HAP-1 (cell line): ENCODE measurements at regions not wholly inside any gene's neighbourhood (a gene's known extent, or its start where the extent isn't known, plus 50 kb on each side); places are given as distances from the start of the nearest gene placed in this dataset.

Experiments used
- DNase-seq, 2 experiments: peaks; one replicate each; pipeline ENCODE4 v3.0.0-alpha.2; 2016 to 2020; ENCODE audit warnings: low spot score in 2 of 2
- H3K27me3 ChIP-seq: fragments of 250-450 bp; sonication (Bioruptor Pico); 2 replicates; pipeline ENCODE4 v1.5.1; 2020; ENCODE audit warnings: low read depth, mild to moderate bottlenecking, moderate library complexity
- H3K36me3 ChIP-seq: fragments of 250-450 bp; sonication (Bioruptor Pico); replicated peaks from 2 replicates; pipeline ENCODE4 v1.5.1; 2020; ENCODE audit warnings: mild to moderate bottlenecking
- H3K4me1 ChIP-seq: fragments of 250-450 bp; sonication (Bioruptor Pico); 2 replicates; pipeline ENCODE4 v1.5.1; 2020; ENCODE audit warnings: mild to moderate bottlenecking
- H3K4me3 ChIP-seq: fragments of 250-450 bp; sonication (Bioruptor Pico); 2 replicates; pipeline ENCODE4 v1.5.1; 2020; ENCODE audit warnings: mild to moderate bottlenecking, moderate library complexity
- H3K9me3 ChIP-seq: fragments of 250-450 bp; sonication (Bioruptor Pico); 2 replicates; pipeline ENCODE4 v1.5.1; 2020; ENCODE audit warnings: mild to moderate bottlenecking, moderate library complexity
- in situ Hi-C: fragments of 300-500 bp; cut with MboI; formaldehyde crosslinking; loops from 3 replicates; pipeline ENCODE4 v1.14.3; 2020; ENCODE audit warnings: low sequenced_read_pairs, inconsistent platforms, mixed read lengths

- Histone ChIP-seq H3K27me3 (no peaks in the 10 kb centered on the region), H3K4me1 (no peaks in the 10 kb centered on the region), H3K4me3 (no peak overlapping the region), H3K9me3 (no peaks in the 10 kb centered on the region), H3K36me3 (no peaks in the 10 kb centered on the region)
- DNase-seq: no peak
- in situ Hi-C loops: no loop called here
Observed at GRCh38 chr2:34486965-34487364, 887.9 kb upstream of the FAM98A start.

- H3K27me3 ChIP-seq: no peaks in the 10 kb centered on the region
- no peaks in the 10 kb centered on the region for H3K36me3 ChIP-seq
- H3K9me3 ChIP-seq: no peaks in the 10 kb centered on the region
- no peak for DNase-seq
- H3K4me3 ChIP-seq: no peak overlapping the region
- no peaks in the 10 kb centered on the region for H3K4me1 ChIP-seq
- in situ Hi-C loops: no loop called here
Observed at GRCh38 chr2:34481542-34481941, 882.4 kb upstream of the FAM98A start.

GRCh38 chr2:34480366-34480765 lies 881.3 kb upstream of the FAM98A start:
- no peaks in the 10 kb centered on the region for H3K9me3 ChIP-seq
- no peak overlapping the region for H3K4me3 ChIP-seq
- in situ Hi-C loops: no loop called here
- H3K4me1 ChIP-seq: no peaks in the 10 kb centered on the region
- no peaks in the 10 kb centered on the region for H3K27me3 ChIP-seq
- no peak for DNase-seq
- no peaks in the 10 kb centered on the region for H3K36me3 ChIP-seq

- in situ Hi-C loops: no loop called here
- Histone ChIP-seq H3K9me3 (no peaks in the 10 kb centered on the region), H3K4me1 (no peaks in the 10 kb centered on the region), H3K4me3 (no peak overlapping the region), H3K36me3 (no peaks in the 10 kb centered on the region), H3K27me3 (no peaks in the 10 kb centered on the region)
- DNase-seq: no peak
Observed at GRCh38 chr2:34475156-34475555, 876.1 kb upstream of the FAM98A start.

GRCh38 chr2:34474646-34475045 lies 875.5 kb upstream of the FAM98A start:
- in situ Hi-C loops: no loop called here
- Histone ChIP-seq H3K36me3 (no peaks in the 10 kb centered on the region), H3K9me3 (no peaks in the 10 kb centered on the region), H3K4me1 (no peaks in the 10 kb centered on the region), H3K27me3 (no peaks in the 10 kb centered on the region), H3K4me3 (no peak overlapping the region)
- DNase-seq: no peak

GRCh38 chr2:34447097-34447496 lies 848.0 kb upstream of the FAM98A start:
- Histone ChIP-seq H3K4me1 (no peaks in the 10 kb centered on the region), H3K27me3 (no peaks in the 10 kb centered on the region), H3K4me3 (no peak overlapping the region), H3K9me3 (no peaks in the 10 kb centered on the region), H3K36me3 (no peaks in the 10 kb centered on the region)
- no peak for DNase-seq
- in situ Hi-C loops: no loop called here

- no peaks in the 10 kb centered on the region for H3K4me1 ChIP-seq
- H3K9me3 ChIP-seq: no peaks in the 10 kb centered on the region
- no peaks in the 10 kb centered on the region for H3K36me3 ChIP-seq
- H3K4me3 ChIP-seq: no peak overlapping the region
- no peak for DNase-seq
- in situ Hi-C loops: no loop called here
- H3K27me3 ChIP-seq: no peaks in the 10 kb centered on the region
Observed at GRCh38 chr2:34423301-34423700, 824.2 kb upstream of the FAM98A start.

GRCh38 chr2:34419856-34420255 lies 820.8 kb upstream of the FAM98A start:
- H3K27me3 ChIP-seq: no peaks in the 10 kb centered on the region
- in situ Hi-C loops: no loop called here
- H3K4me1 ChIP-seq: no peaks in the 10 kb centered on the region
- H3K36me3 ChIP-seq: no peaks in the 10 kb centered on the region
- H3K4me3 ChIP-seq: no peak overlapping the region
- H3K9me3 ChIP-seq: no peaks in the 10 kb centered on the region
- DNase-seq: no peak

GRCh38 chr2:34416856-34417255 lies 817.8 kb upstream of the FAM98A start:
- Histone ChIP-seq H3K9me3 (no peaks in the 10 kb centered on the region), H3K4me3 (no peak overlapping the region), H3K27me3 (no peaks in the 10 kb centered on the region), H3K36me3 (no peaks in the 10 kb centered on the region), H3K4me1 (no peaks in the 10 kb centered on the region)
- DNase-seq: no peak
- in situ Hi-C loops: no loop called here

- no peaks in the 10 kb centered on the region for H3K36me3 ChIP-seq
- H3K9me3 ChIP-seq: no peaks in the 10 kb centered on the region
- DNase-seq: no peak
- in situ Hi-C loops: no loop called here
- no peaks in the 10 kb centered on the region for H3K27me3 ChIP-seq
- H3K4me1 ChIP-seq: no peaks in the 10 kb centered on the region
- H3K4me3 ChIP-seq: no peak overlapping the region
Observed at GRCh38 chr2:34414856-34415255, 815.8 kb upstream of the FAM98A start.

- H3K9me3 ChIP-seq: no peaks in the 10 kb centered on the region
- no peak for DNase-seq
- H3K27me3 ChIP-seq: no peaks in the 10 kb centered on the region
- H3K36me3 ChIP-seq: no peaks in the 10 kb centered on the region
- in situ Hi-C loops: no loop called here
- H3K4me1 ChIP-seq: no peaks in the 10 kb centered on the region
- H3K4me3 ChIP-seq: no peak overlapping the region
Observed at GRCh38 chr2:34408100-34408499, 809.0 kb upstream of the FAM98A start.

GRCh38 chr2:34403512-34403911 lies 804.4 kb upstream of the FAM98A start:
- H3K36me3 ChIP-seq: no peaks in the 10 kb centered on the region
- in situ Hi-C loops: no loop called here
- H3K4me3 ChIP-seq: no peak overlapping the region
- no peaks in the 10 kb centered on the region for H3K27me3 ChIP-seq
- no peak for DNase-seq
- no peaks in the 10 kb centered on the region for H3K9me3 ChIP-seq
- no peaks in the 10 kb centered on the region for H3K4me1 ChIP-seq

- no peaks in the 10 kb centered on the region for H3K36me3 ChIP-seq
- no peaks in the 10 kb centered on the region for H3K9me3 ChIP-seq
- no peak overlapping the region for H3K4me3 ChIP-seq
- DNase-seq: no peak
- H3K4me1 ChIP-seq: no peaks in the 10 kb centered on the region
- in situ Hi-C loops: no loop called here
- H3K27me3 ChIP-seq: no peaks in the 10 kb centered on the region
Observed at GRCh38 chr2:34402376-34402775, 803.3 kb upstream of the FAM98A start.

- DNase-seq: no peak
- Histone ChIP-seq H3K4me3 (no peak overlapping the region), H3K27me3 (no peaks in the 10 kb centered on the region), H3K4me1 (no peaks in the 10 kb centered on the region), H3K36me3 (no peaks in the 10 kb centered on the region), H3K9me3 (no peaks in the 10 kb centered on the region)
- in situ Hi-C loops: no loop called here
Observed at GRCh38 chr2:34401186-34401585, 802.1 kb upstream of the FAM98A start.

- in situ Hi-C loops: no loop called here
- no peaks in the 10 kb centered on the region for H3K4me1 ChIP-seq
- no peaks in the 10 kb centered on the region for H3K36me3 ChIP-seq
- no peaks in the 10 kb centered on the region for H3K9me3 ChIP-seq
- no peak overlapping the region for H3K4me3 ChIP-seq
- no peaks in the 10 kb centered on the region for H3K27me3 ChIP-seq
- no peak for DNase-seq
Observed at GRCh38 chr2:34388446-34388845, 789.3 kb upstream of the FAM98A start.
